SK-N-SH treated with all-trans-retinoic acid at 6 μM for 48 hours (cell line): ENCODE measurements at regions not wholly inside any gene's neighbourhood (a gene's known extent, or its start where the extent isn't known, plus 50 kb on each side); places are given as distances from the start of the nearest gene placed in this dataset.

Experiments used
- ATAC-seq: fragments of 200-7000 bp; cut with Tn5 transposase; 3 replicates; pipeline ENCODE4 v1.9.1; 2020; ENCODE audit warnings: mild to moderate bottlenecking, moderate library complexity
- ARNTL ChIP-seq: fragments of 450-650 bp; formaldehyde crosslinking; IDR thresholded peaks from 2 replicates; pipeline ENCODE4 v1.5.0; 2020; ENCODE audit warnings: low read depth, mild to moderate bottlenecking, moderate library complexity, borderline replicate concordance
- CREB5 ChIP-seq: fragments of 250-450 bp; sonication (Bioruptor Pico); IDR thresholded peaks from 2 replicates; pipeline ENCODE4 v1.5.1; 2020; ENCODE audit warnings: low read depth, mild to moderate bottlenecking, moderate library complexity
- CSDC2 ChIP-seq: fragments of 250-450 bp; sonication (Bioruptor Pico); IDR thresholded peaks from 2 replicates; pipeline ENCODE4 v1.5.0; 2020; ENCODE audit warnings: mild to moderate bottlenecking, moderate library complexity
- CSRNP3 ChIP-seq: fragments of 250-450 bp; sonication (Bioruptor Pico); IDR thresholded peaks from 2 replicates; pipeline ENCODE4 v1.5.1; 2021; ENCODE audit warnings: mild to moderate bottlenecking, moderate library complexity
- ESRRG ChIP-seq: fragments of 250-450 bp; sonication (Bioruptor Pico); IDR thresholded peaks from 2 replicates; pipeline ENCODE4 v1.6.1; 2021; ENCODE audit warnings: mild to moderate bottlenecking
- GLIS3 ChIP-seq: fragments of 250-450 bp; sonication (Bioruptor Pico); IDR thresholded peaks from 2 replicates; pipeline ENCODE4 v1.5.0; 2020; ENCODE audit warnings: mild to moderate bottlenecking, moderate library complexity
- ISL1 ChIP-seq: fragments of 250-450 bp; sonication (Bioruptor Pico); IDR thresholded peaks from 2 replicates; pipeline ENCODE4 v2.1.2; 2022; ENCODE audit warnings: mild to moderate bottlenecking, moderate library complexity
- PATZ1 ChIP-seq: fragments of 250-450 bp; sonication (Bioruptor Pico); IDR thresholded peaks from 2 replicates; pipeline ENCODE4 v1.8.0; 2020; ENCODE audit warnings: mild to moderate bottlenecking, moderate library complexity, borderline replicate concordance
- POU6F1 ChIP-seq: fragments of 250-450 bp; sonication (Bioruptor Pico); IDR thresholded peaks from 2 replicates; pipeline ENCODE4 v1.8.0; 2021; ENCODE audit warnings: low read depth, mild to moderate bottlenecking, moderate library complexity, borderline replicate concordance
- PPARA ChIP-seq: fragments of 250-450 bp; sonication (Bioruptor Pico); IDR thresholded peaks from 2 replicates; pipeline ENCODE4 v1.5.0; 2020; ENCODE audit warnings: mild to moderate bottlenecking, borderline replicate concordance
- RARB ChIP-seq: fragments of 250-450 bp; sonication (Bioruptor Pico); IDR thresholded peaks from 2 replicates; pipeline ENCODE4 v1.8.0; 2021; ENCODE audit warnings: mild to moderate bottlenecking, moderate library complexity
- SNAI2 ChIP-seq: fragments of 250-450 bp; sonication (Bioruptor Pico); IDR thresholded peaks from 2 replicates; pipeline ENCODE4 v1.5.0; 2020; ENCODE audit warnings: mild to moderate bottlenecking, moderate library complexity
- TOX ChIP-seq: fragments of 250-450 bp; sonication (Bioruptor Pico); IDR thresholded peaks from 2 replicates; pipeline ENCODE4 v1.8.0; 2021; ENCODE audit warnings: mild to moderate bottlenecking, moderate library complexity, borderline replicate concordance
- TSHZ2 ChIP-seq: fragments of 250-450 bp; sonication (Bioruptor Pico); IDR thresholded peaks from 2 replicates; pipeline ENCODE4 v1.5.0; 2020; ENCODE audit warnings: mild to moderate bottlenecking, moderate library complexity
- ZC3H10 ChIP-seq: fragments of 250-450 bp; sonication (Bioruptor Pico); IDR thresholded peaks from 2 replicates; pipeline ENCODE4 v1.5.1; 2021; ENCODE audit warnings: mild to moderate bottlenecking, moderate library complexity
- ZFP3 ChIP-seq: fragments of 250-450 bp; sonication (Bioruptor Pico); IDR thresholded peaks from 2 replicates; pipeline ENCODE4 v1.5.0; 2020; ENCODE audit warnings: mild to moderate bottlenecking, moderate library complexity
- ZFP30 ChIP-seq: fragments of 450-650 bp; formaldehyde crosslinking; IDR thresholded peaks from 2 replicates; pipeline ENCODE4 v1.5.0; 2022; ENCODE audit warnings: mild to moderate bottlenecking, moderate library complexity
- ZNF565 ChIP-seq: fragments of 450-650 bp; formaldehyde crosslinking; conservative IDR thresholded peaks from 2 replicates; pipeline ENCODE4 v1.5.0; 2020; ENCODE audit warnings: low read depth, mild to moderate bottlenecking, moderate library complexity
- ZNF70 ChIP-seq: fragments of 450-650 bp; formaldehyde crosslinking; IDR thresholded peaks from 2 replicates; pipeline ENCODE4 v1.5.0; 2020; ENCODE audit warnings: mild to moderate bottlenecking, moderate library complexity
- ZNF8 ChIP-seq: fragments of 450-650 bp; formaldehyde crosslinking; IDR thresholded peaks from 2 replicates; pipeline ENCODE4 v1.5.0; 2020; ENCODE audit warnings: mild to moderate bottlenecking, moderate library complexity

GRCh38 chr6:26175033-26175427, 87.8 kb downstream of the HFE start:
- TF ChIP-seq PATZ1 (CRISPR knock-in tag) (no peak), RARB (CRISPR knock-in tag) (no peak), GLIS3 (CRISPR knock-in tag) (no peak)
- TF ChIP-seq, all 23 proteins: peak for 0
- no peak for ATAC-seq

GRCh38 chr6:26175428-26176181, 88.4 kb downstream of the HFE start:
- ATAC-seq, result no peak
- no peak for TF ChIP-seq CSDC2 (CRISPR knock-in tag)
- TF ChIP-seq ESRRG (CRISPR knock-in tag), result no peak
- TF ChIP-seq POU6F1 (CRISPR knock-in tag), result no peak

- no peak for ATAC-seq
- TF ChIP-seq GLIS3 (CRISPR knock-in tag) (no peak), ZNF565 (CRISPR knock-in tag) (no peak), ESRRG (CRISPR knock-in tag) (no peak), CREB5 (CRISPR knock-in tag) (no peak), PATZ1 (CRISPR knock-in tag) (no peak), RARB (CRISPR knock-in tag) (no peak), CSRNP3 (CRISPR knock-in tag) (no peak), TOX (CRISPR knock-in tag) (no peak), ISL1 (CRISPR knock-in tag) (no peak), PPARA (CRISPR knock-in tag) (no peak), ZFP3 (CRISPR knock-in tag) (no peak), ZNF8 (CRISPR knock-in tag) (no peak), ARNTL (CRISPR knock-in tag) (no peak), ZFP30 (CRISPR knock-in tag) (no peak), TSHZ2 (CRISPR knock-in tag) (no peak), CSDC2 (CRISPR knock-in tag) (no peak), ZC3H10 (CRISPR knock-in tag) (no peak), ZNF70 (CRISPR knock-in tag) (no peak), SNAI2 (no peak)
- TF ChIP-seq, all 23 proteins: peak for 0
These were observed 92.4 kb downstream of the HFE start for GRCh38 chr6:26179675-26180074.
